HUES6 (cell line): ENCODE measurements at regions not wholly inside any gene's neighbourhood (a gene's known extent, or its start where the extent isn't known, plus 50 kb on each side); places are given as distances from the start of the nearest gene placed in this dataset.

Source experiments
- H3K27ac ChIP-seq: 2 replicates; pipeline ENCODE4 v1.7.0; 2013; ENCODE audit warnings: low read depth, mild to moderate bottlenecking, low read length, inconsistent platforms
- H3K27me3 ChIP-seq: 2 replicates; pipeline ENCODE4 v1.6.1; 2013; ENCODE audit warnings: low read length; ENCODE audit not compliant: control insufficient read depth, insufficient read depth
- H3K36me3 ChIP-seq: 2 replicates; pipeline ENCODE4 v1.6.1; 2013; ENCODE audit warnings: low read length; ENCODE audit not compliant: control insufficient read depth, insufficient read depth
- H3K4me1 ChIP-seq: 2 replicates; pipeline ENCODE4 v1.6.1; 2013; ENCODE audit warnings: low read length; ENCODE audit not compliant: control insufficient read depth, insufficient read depth
- H3K4me3 ChIP-seq: 2 replicates; pipeline ENCODE4 v1.5.1; 2013; ENCODE audit warnings: low read depth, low read length
- H3K9ac ChIP-seq: one replicate; pipeline ENCODE4 v1.6.1; 2013; ENCODE audit warnings: mild to moderate bottlenecking, low read length
- H3K9me3 ChIP-seq: 2 replicates; pipeline ENCODE4 v1.6.1; 2013; ENCODE audit warnings: low read depth, low read length; ENCODE audit not compliant: control insufficient read depth, insufficient read depth

DNA sequence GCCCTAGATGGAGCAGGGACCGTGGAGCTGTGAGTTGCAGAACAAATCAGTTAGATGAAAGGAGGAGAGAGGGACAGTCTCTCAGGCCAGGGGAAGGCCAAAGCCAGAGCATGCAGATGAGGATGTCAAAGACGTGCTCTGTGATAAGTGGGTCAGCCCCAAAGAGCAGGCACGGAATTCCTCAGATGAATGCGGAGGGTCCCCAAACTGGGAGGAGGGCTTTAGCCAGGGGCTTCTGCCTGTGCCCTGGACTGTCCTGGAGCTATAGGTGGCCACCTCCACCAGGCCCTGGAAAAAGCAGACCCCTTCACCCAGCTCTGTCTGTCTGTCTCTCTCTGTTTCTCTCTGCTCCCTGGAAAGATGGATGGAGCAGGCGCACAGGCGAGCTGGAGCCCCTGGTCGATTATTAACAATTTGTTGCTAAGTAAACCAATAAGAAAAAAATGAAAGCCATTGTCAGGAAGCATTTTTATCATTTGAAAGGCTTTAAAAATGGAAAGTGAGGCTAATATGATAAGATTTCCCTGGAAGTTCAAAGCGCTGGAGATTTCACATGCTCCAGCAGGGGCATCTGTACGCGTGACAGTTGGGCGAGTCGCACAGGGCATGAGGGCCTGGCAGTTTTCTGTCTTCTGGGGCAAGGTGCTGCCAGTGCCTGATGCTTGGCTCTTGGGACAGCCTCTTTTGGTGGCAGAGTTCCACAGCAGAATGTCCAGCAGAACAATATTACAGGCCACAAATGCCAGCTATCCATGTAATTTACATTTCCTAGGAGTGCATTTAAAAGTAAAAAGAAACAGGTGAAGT lies 241.0 kb downstream of the GLI2 start:
- peaks cover 3% of the 10 kb centered on the region; the same call in 1 of the 2 replicates for H3K4me1 ChIP-seq
- no peaks in the 10 kb centered on the region for H3K9me3 ChIP-seq
- H3K4me3 ChIP-seq, result no peak overlapping the region
- peaks cover 78% of the 10 kb centered on the region for H3K36me3 ChIP-seq
- no peaks in the 10 kb centered on the region for H3K27me3 ChIP-seq
- no peak overlapping the region for H3K9ac ChIP-seq
- no peak overlapping the region for H3K27ac ChIP-seq

DNA sequence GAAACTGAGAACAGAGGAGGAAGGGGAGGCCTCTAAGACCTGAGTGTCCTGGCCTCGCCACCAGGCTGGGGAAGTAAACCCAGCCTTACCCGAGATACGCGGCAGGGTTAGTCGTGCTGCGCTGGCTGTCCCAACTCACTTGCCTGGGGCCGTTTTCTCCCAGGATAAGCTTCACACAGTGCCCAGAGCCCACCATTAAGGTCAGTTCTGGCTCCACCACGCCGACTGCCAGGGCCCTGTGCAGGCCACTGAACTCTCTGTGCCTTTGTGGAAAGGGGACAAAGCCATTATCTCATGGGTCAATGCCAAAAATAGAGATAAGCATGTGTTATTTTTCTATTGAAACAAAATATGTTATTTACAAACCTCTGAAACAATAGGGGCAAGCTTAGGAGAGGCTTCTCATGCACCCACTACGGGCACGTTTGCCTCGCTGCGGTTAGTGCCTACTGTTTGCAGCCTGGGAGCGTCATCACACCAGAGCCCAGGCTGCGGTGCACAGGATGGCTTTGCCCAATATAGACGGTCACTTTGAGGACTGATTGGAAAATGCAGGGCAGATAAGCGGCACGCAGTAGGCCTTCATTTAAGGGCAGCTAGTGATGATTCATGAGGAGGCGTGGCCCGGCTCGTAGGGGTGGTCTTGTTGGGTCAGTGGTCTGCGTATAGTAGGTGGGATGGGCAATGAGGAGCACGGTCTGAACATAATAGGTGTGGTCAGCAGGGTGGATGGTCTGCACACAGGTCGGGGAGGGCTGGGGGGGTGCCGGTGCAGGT lies 242.1 kb downstream of the GLI2 start:
- H3K36me3 ChIP-seq, result peaks cover 69% of the 10 kb centered on the region
- no peak overlapping the region for H3K9ac ChIP-seq
- H3K4me1 ChIP-seq, result peaks cover 11% of the 10 kb centered on the region
- no peaks in the 10 kb centered on the region for H3K9me3 ChIP-seq
- no peak overlapping the region for H3K27ac ChIP-seq
- H3K27me3 ChIP-seq, result no peaks in the 10 kb centered on the region
- no peak overlapping the region for H3K4me3 ChIP-seq

DNA sequence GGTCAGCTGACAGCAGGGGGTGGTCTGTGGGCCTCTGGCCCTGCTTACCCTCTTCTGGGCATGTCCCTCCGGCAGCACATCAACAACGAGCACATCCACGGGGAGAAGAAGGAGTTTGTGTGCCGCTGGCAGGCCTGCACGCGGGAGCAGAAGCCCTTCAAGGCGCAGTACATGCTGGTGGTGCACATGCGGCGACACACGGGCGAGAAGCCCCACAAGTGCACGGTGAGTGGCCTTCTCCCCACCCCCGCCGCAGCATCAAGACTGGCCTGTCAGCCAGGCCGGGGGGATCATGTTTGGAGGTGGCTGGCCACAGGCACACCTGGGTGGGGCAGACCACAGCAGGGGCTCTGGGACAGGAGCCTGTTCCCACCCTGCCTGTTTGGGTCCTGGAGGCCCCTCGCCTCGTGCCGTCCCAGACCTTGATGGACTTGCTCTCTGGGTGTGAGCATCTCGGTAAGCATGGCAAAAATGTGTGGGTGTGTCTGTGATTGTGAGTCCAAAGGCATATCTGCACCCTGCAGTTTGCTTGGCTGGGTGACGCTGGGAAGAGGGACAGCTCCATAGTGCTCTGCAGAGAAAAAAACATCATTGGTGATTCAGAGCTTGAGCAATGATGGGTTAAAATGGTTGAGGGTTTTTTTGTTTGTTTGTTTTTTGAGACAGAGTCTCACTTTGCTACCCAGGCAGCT lies 242.8 kb downstream of the GLI2 start:
- H3K4me1 ChIP-seq, result peaks cover 11% of the 10 kb centered on the region
- no peak overlapping the region for H3K9ac ChIP-seq
- H3K4me3 ChIP-seq, result no peak overlapping the region
- H3K36me3 ChIP-seq, result peaks cover 69% of the 10 kb centered on the region
- no peaks in the 10 kb centered on the region for H3K9me3 ChIP-seq
- H3K27ac ChIP-seq, result no peak overlapping the region
- no peaks in the 10 kb centered on the region for H3K27me3 ChIP-seq

DNA sequence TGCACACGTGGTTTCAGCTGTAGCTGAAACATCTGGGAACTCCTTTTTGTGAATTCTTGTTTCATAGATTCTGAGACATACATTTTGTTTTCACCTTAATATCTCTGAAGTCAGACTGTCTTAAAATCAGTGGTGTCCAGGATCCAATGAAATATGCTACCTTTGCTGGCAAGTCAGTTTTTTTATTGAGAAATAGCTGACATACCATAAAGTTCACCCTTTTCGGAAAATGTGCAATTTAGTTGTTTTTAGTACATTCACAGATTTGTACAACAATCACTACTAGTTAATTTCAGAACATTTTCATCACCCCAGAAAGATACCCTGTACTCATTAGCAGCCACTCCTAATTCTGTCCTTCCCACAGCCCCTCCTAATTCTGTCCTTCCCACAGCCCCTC lies 243.7 kb downstream of the GLI2 start:
- no peak overlapping the region for H3K4me3 ChIP-seq

DNA sequence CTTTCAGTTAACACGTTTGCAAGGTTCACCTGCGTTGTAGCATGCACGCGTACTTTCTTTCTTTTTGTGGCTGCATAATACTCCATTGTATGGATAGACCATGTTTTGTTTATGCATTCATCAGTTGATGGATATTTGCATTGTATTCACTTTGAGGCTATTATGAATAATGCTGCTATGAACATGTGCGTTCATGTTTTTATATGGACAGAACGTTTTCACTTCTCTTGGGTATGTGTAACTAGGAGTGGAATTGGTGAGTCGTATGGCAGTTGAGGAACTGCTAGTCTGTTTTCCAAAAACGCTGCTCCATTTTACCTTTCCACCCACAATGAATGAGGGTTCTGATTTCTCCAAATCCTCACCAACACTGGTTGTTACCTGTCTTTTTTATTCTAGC lies 244.3 kb downstream of the GLI2 start:
- Histone ChIP-seq H3K9ac (no peak overlapping the region), H3K4me3 (no peak overlapping the region), H3K4me1 (peaks cover 11% of the 10 kb centered on the region), H3K27ac (no peak overlapping the region), H3K27me3 (no peaks in the 10 kb centered on the region), H3K9me3 (no peaks in the 10 kb centered on the region), H3K36me3 (peaks cover 69% of the 10 kb centered on the region)

More for the DNA sequence above, 243.7 kb downstream of the GLI2 start:
- no peak overlapping the region for H3K9ac ChIP-seq
- H3K9me3 ChIP-seq, result no peaks in the 10 kb centered on the region
- H3K27ac ChIP-seq, result no peak overlapping the region
- no peaks in the 10 kb centered on the region for H3K27me3 ChIP-seq
- H3K36me3 ChIP-seq, result peaks cover 69% of the 10 kb centered on the region
- H3K4me1 ChIP-seq, result peaks cover 11% of the 10 kb centered on the region

DNA sequence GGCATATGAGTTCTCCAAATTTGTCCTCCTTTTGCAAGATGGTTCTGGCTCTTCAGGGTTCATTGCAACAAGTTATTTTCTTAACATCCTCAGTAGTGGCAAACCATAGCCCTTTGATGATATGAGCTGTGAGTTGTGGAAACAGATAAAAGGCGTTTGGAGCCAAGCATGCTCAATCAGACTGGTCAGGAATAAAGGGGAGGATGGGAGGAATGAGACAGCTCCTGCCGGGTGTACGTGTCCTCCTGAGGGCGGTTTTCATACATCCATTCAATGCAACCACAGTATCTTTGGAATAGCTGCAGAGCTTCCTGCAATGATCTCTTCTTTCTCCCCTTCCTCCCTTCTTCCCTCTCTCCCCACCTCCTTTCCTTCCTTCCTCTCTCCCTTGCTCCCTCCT lies 245.8 kb downstream of the GLI2 start:
- no peak overlapping the region for H3K9ac ChIP-seq
- H3K27me3 ChIP-seq, result no peaks in the 10 kb centered on the region
- peaks cover 70% of the 10 kb centered on the region for H3K36me3 ChIP-seq
- H3K4me3 ChIP-seq, result no peak overlapping the region
- no peak overlapping the region for H3K27ac ChIP-seq
- H3K9me3 ChIP-seq, result no peaks in the 10 kb centered on the region
- peaks cover 11% of the 10 kb centered on the region for H3K4me1 ChIP-seq

DNA sequence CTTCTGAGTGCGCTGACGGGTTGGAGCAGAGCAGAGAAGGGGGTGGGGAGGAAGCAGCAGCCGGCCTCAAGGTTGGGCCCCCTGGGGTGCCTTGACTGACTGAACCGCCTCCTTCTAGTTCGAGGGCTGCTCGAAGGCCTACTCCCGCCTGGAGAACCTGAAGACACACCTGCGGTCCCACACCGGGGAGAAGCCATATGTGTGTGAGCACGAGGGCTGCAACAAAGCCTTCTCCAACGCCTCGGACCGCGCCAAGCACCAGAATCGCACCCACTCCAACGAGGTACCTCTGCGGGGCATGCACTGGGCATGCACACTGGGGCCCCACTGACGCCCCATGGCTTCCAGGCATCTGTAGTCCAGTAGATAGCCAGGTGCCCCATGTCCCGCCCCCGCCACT lies 246.9 kb downstream of the GLI2 start:
- Histone ChIP-seq H3K36me3 (peaks cover 78% of the 10 kb centered on the region), H3K27ac (no peak overlapping the region), H3K4me1 (peaks cover 11% of the 10 kb centered on the region), H3K9me3 (no peaks in the 10 kb centered on the region), H3K4me3 (no peak overlapping the region), H3K27me3 (no peaks in the 10 kb centered on the region), H3K9ac (no peak overlapping the region)

DNA sequence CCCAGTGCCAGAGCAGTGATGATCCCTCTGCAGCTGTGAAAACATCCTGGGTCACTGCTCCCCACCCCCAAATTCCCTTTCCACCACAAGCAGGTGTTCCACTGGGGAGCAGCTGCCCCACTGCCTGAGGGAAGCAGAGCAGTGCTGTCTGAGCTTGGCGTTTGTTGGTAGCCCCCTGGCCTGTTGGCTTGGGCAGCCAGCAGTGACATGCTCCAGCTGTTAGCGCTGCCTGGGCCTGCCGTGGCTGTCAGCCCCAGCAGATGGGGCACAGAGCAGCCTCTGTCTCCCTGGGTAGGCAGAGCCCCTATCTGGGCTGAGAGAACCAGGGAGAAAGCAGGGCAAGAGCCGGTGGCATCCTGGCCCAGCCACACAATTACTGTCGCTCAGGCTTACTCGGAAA lies 247.7 kb downstream of the GLI2 start:
- H3K27me3 ChIP-seq, result no peaks in the 10 kb centered on the region
- no peak overlapping the region for H3K9ac ChIP-seq
- no peaks in the 10 kb centered on the region for H3K9me3 ChIP-seq
- no peak overlapping the region for H3K4me3 ChIP-seq
- peaks cover 78% of the 10 kb centered on the region for H3K36me3 ChIP-seq
- H3K27ac ChIP-seq, result no peak overlapping the region
- peaks cover 11% of the 10 kb centered on the region for H3K4me1 ChIP-seq

DNA sequence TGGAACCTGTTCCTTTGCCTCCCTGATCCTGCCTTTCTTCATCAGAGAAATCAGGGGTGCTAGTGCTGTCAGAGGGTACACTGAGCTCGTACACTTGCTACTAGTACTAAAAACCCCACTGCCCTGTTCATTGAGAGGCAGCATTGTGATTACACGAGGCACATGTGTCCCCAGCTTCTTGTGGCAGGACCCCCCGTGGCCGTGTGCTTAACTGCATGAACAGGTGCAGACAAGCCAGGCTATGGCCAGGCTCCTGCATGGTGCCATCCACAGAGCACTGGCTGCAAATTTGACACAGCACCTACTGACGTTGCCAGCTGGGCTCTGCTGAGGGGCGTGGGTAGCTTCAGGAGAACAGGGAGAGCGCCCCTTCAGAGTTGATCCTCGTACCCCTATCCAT lies 248.4 kb downstream of the GLI2 start:
- Histone ChIP-seq H3K9ac (no peak overlapping the region), H3K27me3 (no peaks in the 10 kb centered on the region), H3K27ac (no peak overlapping the region), H3K36me3 (peaks cover 75% of the 10 kb centered on the region), H3K4me1 (peaks cover 11% of the 10 kb centered on the region), H3K9me3 (no peaks in the 10 kb centered on the region), H3K4me3 (no peak overlapping the region)

DNA sequence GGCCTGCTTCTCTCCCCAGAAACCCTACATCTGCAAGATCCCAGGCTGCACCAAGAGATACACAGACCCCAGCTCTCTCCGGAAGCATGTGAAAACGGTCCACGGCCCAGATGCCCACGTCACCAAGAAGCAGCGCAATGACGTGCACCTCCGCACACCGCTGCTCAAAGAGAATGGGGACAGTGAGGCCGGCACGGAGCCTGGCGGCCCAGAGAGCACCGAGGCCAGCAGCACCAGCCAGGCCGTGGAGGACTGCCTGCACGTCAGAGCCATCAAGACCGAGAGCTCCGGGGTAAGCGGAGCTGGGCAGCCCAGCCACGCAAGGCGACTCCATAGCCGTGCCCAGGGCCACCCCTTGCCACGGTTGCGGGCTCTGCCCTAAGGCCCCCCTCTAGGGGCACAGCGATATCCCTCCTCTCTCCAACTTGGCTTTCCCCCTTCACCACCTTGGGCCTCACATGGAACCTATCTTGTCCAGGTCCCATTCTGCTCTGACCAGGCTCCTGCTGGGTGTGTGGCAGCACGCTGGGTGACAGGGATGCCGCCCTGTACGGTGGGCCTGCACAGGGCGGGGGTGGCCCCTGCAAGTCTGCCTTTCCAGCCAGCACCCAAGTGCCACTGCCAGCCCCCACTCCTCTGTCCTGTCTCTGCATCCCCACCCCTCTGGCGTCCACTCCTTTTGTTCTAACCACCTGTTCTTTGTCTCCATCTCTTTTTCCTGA lies 248.9 kb downstream of the GLI2 start:
- Histone ChIP-seq H3K27ac (no peak overlapping the region), H3K9me3 (no peaks in the 10 kb centered on the region)

More for the DNA sequence above, 248.9 kb downstream of the GLI2 start:
- Histone ChIP-seq H3K9ac (no peak overlapping the region), H3K4me1 (peaks cover 11% of the 10 kb centered on the region), H3K36me3 (peaks cover 78% of the 10 kb centered on the region), H3K4me3 (no peak overlapping the region), H3K27me3 (no peaks in the 10 kb centered on the region)
